IMR-90 (cell line): ENCODE measurements at regions not wholly inside any gene's neighbourhood (a gene's known extent, or its start where the extent isn't known, plus 50 kb on each side); places are given as distances from the start of the nearest gene placed in this dataset.

Source experiments
- CEBPB ChIP-seq: IDR thresholded peaks from 2 replicates; pipeline ENCODE4 v1.6.1; 2012; ENCODE audit warnings: low read depth, low read length, improper control_type of control experiment
- ELK1 ChIP-seq: fragments of 150-350 bp; IDR thresholded peaks from 2 replicates; pipeline ENCODE4 v1.6.1; 2016; ENCODE audit warnings: low read depth, mild to moderate bottlenecking, low read length, moderate library complexity, borderline replicate concordance
- FOS ChIP-seq: fragments of 150-350 bp; IDR thresholded peaks from 2 replicates; pipeline ENCODE4 v1.6.1; 2016; ENCODE audit warnings: low read depth, low read length
- MAFK ChIP-seq: IDR thresholded peaks from 2 replicates; pipeline ENCODE4 v1.6.1; 2012; ENCODE audit warnings: low read depth, low read length, improper control_type of control experiment
- MAZ ChIP-seq: IDR thresholded peaks from 2 replicates; pipeline ENCODE4 v1.6.1; 2012; ENCODE audit warnings: low read depth, mild to moderate bottlenecking, low read length, improper control_type of control experiment, moderate library complexity, borderline replicate concordance
- MXI1 ChIP-seq: IDR thresholded peaks from 2 replicates; pipeline ENCODE4 v1.6.1; 2012; ENCODE audit warnings: low read depth, mild to moderate bottlenecking, low read length, moderate library complexity, borderline replicate concordance
- POLR2A ChIP-seq: IDR thresholded peaks from 2 replicates; pipeline ENCODE4 v1.6.1; 2012; ENCODE audit warnings: mild to moderate bottlenecking, low read depth, low read length
- RAD21 ChIP-seq: IDR thresholded peaks from 2 replicates; pipeline ENCODE4 v1.6.1; 2012; ENCODE audit warnings: low read length, improper control_type of control experiment
- RCOR1 ChIP-seq: IDR thresholded peaks from 2 replicates; pipeline ENCODE4 v1.6.1; 2012; ENCODE audit warnings: mild to moderate bottlenecking, low read length, improper control_type of control experiment; ENCODE audit not compliant: insufficient replicate concordance
- SMC3 ChIP-seq: fragments of 150-350 bp; IDR thresholded peaks from 2 replicates; pipeline ENCODE4 v1.6.1; 2016; ENCODE audit warnings: low read depth, mild to moderate bottlenecking, antibody characterized with exemption, low read length, moderate library complexity
- TF ChIP-seq, protein P1 (sequence below): conservative IDR thresholded peaks from 2 replicates; pipeline ENCODE4 v1.5.1; 2012; ENCODE audit warnings: mild to moderate bottlenecking, low read depth, low read length, improper control_type of control experiment
- TF ChIP-seq, protein P2 (sequence below): fragments of 150-350 bp; IDR thresholded peaks from 2 replicates; pipeline ENCODE4 v1.6.1; 2017; ENCODE audit warnings: mild to moderate bottlenecking, antibody characterized with exemption, low read length, low read depth

- TF ChIP-seq SMC3 (no peak), MAZ (no peak), RAD21 (no peak), FOS (no peak), ELK1 (no peak), POLR2A (no peak), MAFK (no peak), CEBPB (no peak), RCOR1 (no peak), MXI1 (no peak)
- TF ChIP-seq, protein P1, sequence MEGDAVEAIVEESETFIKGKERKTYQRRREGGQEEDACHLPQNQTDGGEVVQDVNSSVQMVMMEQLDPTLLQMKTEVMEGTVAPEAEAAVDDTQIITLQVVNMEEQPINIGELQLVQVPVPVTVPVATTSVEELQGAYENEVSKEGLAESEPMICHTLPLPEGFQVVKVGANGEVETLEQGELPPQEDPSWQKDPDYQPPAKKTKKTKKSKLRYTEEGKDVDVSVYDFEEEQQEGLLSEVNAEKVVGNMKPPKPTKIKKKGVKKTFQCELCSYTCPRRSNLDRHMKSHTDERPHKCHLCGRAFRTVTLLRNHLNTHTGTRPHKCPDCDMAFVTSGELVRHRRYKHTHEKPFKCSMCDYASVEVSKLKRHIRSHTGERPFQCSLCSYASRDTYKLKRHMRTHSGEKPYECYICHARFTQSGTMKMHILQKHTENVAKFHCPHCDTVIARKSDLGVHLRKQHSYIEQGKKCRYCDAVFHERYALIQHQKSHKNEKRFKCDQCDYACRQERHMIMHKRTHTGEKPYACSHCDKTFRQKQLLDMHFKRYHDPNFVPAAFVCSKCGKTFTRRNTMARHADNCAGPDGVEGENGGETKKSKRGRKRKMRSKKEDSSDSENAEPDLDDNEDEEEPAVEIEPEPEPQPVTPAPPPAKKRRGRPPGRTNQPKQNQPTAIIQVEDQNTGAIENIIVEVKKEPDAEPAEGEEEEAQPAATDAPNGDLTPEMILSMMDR: no peak
- TF ChIP-seq, protein P2, sequence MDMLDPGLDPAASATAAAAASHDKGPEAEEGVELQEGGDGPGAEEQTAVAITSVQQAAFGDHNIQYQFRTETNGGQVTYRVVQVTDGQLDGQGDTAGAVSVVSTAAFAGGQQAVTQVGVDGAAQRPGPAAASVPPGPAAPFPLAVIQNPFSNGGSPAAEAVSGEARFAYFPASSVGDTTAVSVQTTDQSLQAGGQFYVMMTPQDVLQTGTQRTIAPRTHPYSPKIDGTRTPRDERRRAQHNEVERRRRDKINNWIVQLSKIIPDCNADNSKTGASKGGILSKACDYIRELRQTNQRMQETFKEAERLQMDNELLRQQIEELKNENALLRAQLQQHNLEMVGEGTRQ: peak; percentile 80
Measured at GRCh38 chr16:86270696-86271095, 239.6 kb upstream of the FOXF1 start.
